ENCODE measurements at regions not wholly inside any gene's neighbourhood (a gene's known extent, or its start where the extent isn't known, plus 50 kb on each side); places are given as distances from the start of the nearest gene placed in this dataset.

DNA sequence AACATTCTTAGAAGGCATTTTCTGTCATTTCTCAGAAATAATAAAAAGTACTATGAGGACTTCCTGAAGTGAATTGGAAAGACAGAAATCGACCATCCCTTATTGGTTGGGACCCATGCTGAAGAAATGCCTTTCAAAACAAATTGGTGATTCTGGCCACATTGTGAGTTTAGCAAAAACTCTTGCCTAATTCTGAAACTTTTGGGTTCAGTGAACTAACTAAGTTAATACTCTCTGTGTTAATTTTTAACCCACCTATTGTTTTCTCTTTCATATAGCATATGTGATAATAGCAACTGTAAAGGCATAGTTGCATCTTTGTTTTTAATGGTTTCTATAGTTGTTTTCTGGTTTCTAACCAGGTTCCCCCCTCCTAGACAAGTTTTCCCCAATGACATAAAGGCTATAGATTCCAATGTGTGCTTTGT, 129.3 kb upstream of the FAT1 start:
- ChIA-PET POLR2A (no interaction called here), CTCF (no interaction called here)
- no peak for TF ChIP-seq TARDBP (IDR thresholded peaks at IDR 0.05)
- no peak for DNase-seq (ENCODE audit: extremely low spot score)

DNA sequence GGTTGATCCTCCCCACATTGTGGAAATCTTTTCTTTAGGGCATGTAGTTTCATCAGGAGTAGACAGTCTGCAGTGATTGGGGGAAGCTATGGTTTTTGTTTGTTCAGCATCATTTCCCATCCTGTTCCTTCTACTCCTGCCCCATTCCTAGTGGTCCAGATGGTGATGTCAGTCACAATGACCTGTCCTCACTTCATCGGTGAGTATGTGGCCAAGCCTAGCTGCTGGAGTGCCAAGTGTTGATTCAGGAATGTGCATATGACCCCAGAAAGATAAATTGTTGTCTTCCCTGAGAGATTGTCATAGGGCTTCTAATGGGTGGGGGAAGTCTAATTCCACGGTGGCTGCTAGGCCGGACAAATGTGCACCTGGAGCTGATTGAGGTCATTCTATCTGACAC, 130.6 kb upstream of the FAT1 start:
- ChIA-PET POLR2A (no interaction called here), CTCF (no interaction called here)
- TF ChIP-seq SUZ12 (IDR thresholded peaks at IDR 0.05) (no peak), ARNT (IDR thresholded peaks at IDR 0.05) (no peak), CTBP1 (IDR thresholded peaks at IDR 0.05; ENCODE audit: borderline replicate concordance) (no peak), ELF4 (IDR thresholded peaks at IDR 0.05) (no peak), ZNF384 (IDR thresholded peaks at IDR 0.05) (no peak), FOXK2 (IDR thresholded peaks at IDR 0.05) (no peak), NFRKB (IDR thresholded peaks at IDR 0.05) (no peak), L3MBTL2 (conservative IDR thresholded peaks at IDR 0.05) (no peak), FOXM1 (IDR thresholded peaks at IDR 0.05; ENCODE audit: borderline replicate concordance) (no peak), SP1 (IDR thresholded peaks at IDR 0.05) (no peak), HDGF (IDR thresholded peaks at IDR 0.05; ENCODE audit: borderline replicate concordance) (no peak), TARDBP (IDR thresholded peaks at IDR 0.05) (no peak), LEF1 (IDR thresholded peaks at IDR 0.05; ENCODE audit: borderline replicate concordance) (no peak), FOXA1 (IDR thresholded peaks at IDR 0.05) (no peak), BHLHE40 (IDR thresholded peaks at IDR 0.05; ENCODE audit: borderline replicate concordance) (no peak)
- TF ChIP-seq, protein P1, sequence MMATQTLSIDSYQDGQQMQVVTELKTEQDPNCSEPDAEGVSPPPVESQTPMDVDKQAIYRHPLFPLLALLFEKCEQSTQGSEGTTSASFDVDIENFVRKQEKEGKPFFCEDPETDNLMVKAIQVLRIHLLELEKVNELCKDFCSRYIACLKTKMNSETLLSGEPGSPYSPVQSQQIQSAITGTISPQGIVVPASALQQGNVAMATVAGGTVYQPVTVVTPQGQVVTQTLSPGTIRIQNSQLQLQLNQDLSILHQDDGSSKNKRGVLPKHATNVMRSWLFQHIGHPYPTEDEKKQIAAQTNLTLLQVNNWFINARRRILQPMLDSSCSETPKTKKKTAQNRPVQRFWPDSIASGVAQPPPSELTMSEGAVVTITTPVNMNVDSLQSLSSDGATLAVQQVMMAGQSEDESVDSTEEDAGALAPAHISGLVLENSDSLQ (IDR thresholded peaks at IDR 0.05): no peak
- no peak for DNase-seq (ENCODE audit: extremely low spot score)

DNA sequence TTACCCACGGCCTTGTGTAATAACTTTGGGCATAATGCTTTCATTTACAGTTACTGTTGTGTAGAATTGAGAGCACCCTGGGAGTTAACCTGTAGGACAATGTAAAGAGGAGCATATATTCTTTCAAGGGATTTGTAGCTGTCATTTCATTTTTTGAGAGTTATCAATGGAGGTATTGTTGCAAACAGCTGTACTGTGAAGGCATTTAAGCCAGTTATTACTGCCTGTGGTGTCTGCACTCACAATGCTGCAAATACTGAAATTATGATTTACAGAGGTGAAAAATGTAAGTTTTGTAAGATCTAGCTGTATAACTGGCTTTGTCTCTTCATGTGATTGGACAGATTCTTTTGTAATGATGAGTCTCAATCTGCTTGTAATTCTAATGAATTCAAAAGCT, 131.5 kb upstream of the FAT1 start:
- TF ChIP-seq SUZ12 (IDR thresholded peaks at IDR 0.05) (no peak), FOXA1 (IDR thresholded peaks at IDR 0.05) (no peak), ELF4 (IDR thresholded peaks at IDR 0.05) (no peak), FOXM1 (IDR thresholded peaks at IDR 0.05; ENCODE audit: borderline replicate concordance) (no peak), LEF1 (IDR thresholded peaks at IDR 0.05; ENCODE audit: borderline replicate concordance) (no peak), SP1 (IDR thresholded peaks at IDR 0.05) (no peak), TARDBP (IDR thresholded peaks at IDR 0.05) (no peak), ARNT (IDR thresholded peaks at IDR 0.05) (no peak), ZNF384 (IDR thresholded peaks at IDR 0.05) (no peak), CTBP1 (IDR thresholded peaks at IDR 0.05; ENCODE audit: borderline replicate concordance) (no peak)
- CTCF ChIA-PET: no interaction called here
- POLR2A ChIA-PET: no interaction called here
- no peak for DNase-seq (ENCODE audit: extremely low spot score)

DNA sequence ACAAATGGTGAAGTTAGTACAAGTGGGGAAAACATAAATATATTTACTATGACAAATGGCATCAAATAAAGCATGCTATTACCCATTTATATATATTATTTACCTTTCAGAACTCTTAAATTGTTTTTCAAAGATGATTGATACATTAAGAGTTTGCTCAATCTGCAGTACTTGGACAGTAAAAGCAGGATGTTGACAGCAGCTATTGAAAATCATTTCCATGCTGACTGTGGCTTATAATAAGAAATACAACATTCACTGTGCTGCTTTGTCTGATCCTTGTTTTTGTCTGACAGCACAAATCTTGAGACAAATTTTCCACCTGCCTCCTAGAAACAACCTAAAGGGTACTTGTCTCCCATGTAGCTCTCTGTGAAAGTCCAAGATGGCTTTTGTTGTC, 134.1 kb upstream of the FAT1 start:
- ChIA-PET POLR2A (no interaction called here), CTCF (no interaction called here)
- TF ChIP-seq SUZ12 (IDR thresholded peaks at IDR 0.05): no peak
- no peak for TF ChIP-seq L3MBTL2 (conservative IDR thresholded peaks at IDR 0.05)
- no peak for TF ChIP-seq LEF1 (IDR thresholded peaks at IDR 0.05; ENCODE audit: borderline replicate concordance)
- no peak for TF ChIP-seq ZNF384 (IDR thresholded peaks at IDR 0.05)
- TF ChIP-seq, protein P1 (IDR thresholded peaks at IDR 0.05): no peak
- no peak for TF ChIP-seq BHLHE40 (IDR thresholded peaks at IDR 0.05; ENCODE audit: borderline replicate concordance)
- TF ChIP-seq FOXM1 (IDR thresholded peaks at IDR 0.05; ENCODE audit: borderline replicate concordance): no peak
- TF ChIP-seq FOXK2 (IDR thresholded peaks at IDR 0.05): no peak
- TF ChIP-seq SP1 (IDR thresholded peaks at IDR 0.05): no peak
- no peak for TF ChIP-seq TARDBP (IDR thresholded peaks at IDR 0.05)
- TF ChIP-seq ELF4 (IDR thresholded peaks at IDR 0.05): no peak
- TF ChIP-seq ARNT (IDR thresholded peaks at IDR 0.05): no peak
- TF ChIP-seq FOXA1 (IDR thresholded peaks at IDR 0.05): no peak
- no peak for TF ChIP-seq CTBP1 (IDR thresholded peaks at IDR 0.05; ENCODE audit: borderline replicate concordance)
- TF ChIP-seq NFRKB (IDR thresholded peaks at IDR 0.05): no peak
- TF ChIP-seq HDGF (IDR thresholded peaks at IDR 0.05; ENCODE audit: borderline replicate concordance): no peak
- DNase-seq (ENCODE audit: extremely low spot score): no peak

DNA sequence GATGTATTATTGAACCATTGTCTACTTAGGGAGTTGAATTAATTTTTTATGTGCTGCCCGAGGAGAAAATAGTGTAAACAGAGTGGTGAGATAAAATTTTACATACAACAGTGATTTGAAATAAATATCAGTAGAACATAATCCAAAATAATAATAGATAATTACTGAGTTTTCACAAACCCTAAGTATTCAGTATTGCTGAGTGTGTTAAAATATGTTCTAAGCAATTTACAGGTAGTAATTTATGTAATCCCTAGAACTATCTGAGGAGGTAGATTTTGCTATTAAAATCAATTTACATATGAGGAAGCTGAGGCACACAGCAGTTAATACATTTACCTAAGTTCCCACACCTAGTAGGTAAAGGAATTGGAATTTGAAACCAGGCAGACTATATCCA, 134.7 kb upstream of the FAT1 start:
- CTCF ChIA-PET: no interaction called here

DNA sequence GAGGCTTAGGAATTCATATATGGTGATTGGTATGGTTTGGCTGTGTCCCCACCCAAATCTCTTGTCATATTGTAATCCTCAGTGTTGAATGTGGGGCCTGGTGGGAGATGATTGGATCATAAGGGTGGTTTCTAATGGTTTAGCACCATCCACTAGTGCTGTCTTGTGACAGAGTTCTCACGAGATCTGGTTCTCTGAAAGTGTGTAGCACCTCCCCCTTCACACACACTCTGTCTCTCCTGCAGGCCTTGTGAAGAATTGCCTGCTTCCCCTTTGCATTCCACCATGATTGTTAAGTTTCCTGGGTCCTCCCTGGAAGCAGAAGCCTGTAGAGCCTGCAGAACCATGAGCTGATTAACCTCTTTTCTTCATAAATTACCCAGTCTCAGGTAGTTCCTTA, 135.8 kb upstream of the FAT1 start:
- ChIA-PET CTCF (no interaction called here), POLR2A (no interaction called here)
- TF ChIP-seq TARDBP (IDR thresholded peaks at IDR 0.05): no peak
- TF ChIP-seq CTBP1 (IDR thresholded peaks at IDR 0.05; ENCODE audit: borderline replicate concordance): no peak
- TF ChIP-seq SUZ12 (IDR thresholded peaks at IDR 0.05): no peak
- TF ChIP-seq FOXK2 (IDR thresholded peaks at IDR 0.05): no peak
- no peak for TF ChIP-seq ARNT (IDR thresholded peaks at IDR 0.05)
- DNase-seq (ENCODE audit: extremely low spot score): no peak

More for the DNA sequence above, 134.7 kb upstream of the FAT1 start:
- TF ChIP-seq NFRKB (IDR thresholded peaks at IDR 0.05) (no peak), TARDBP (IDR thresholded peaks at IDR 0.05) (no peak), ZNF384 (IDR thresholded peaks at IDR 0.05) (no peak), SP1 (IDR thresholded peaks at IDR 0.05) (no peak), BHLHE40 (IDR thresholded peaks at IDR 0.05; ENCODE audit: borderline replicate concordance) (no peak), LEF1 (IDR thresholded peaks at IDR 0.05; ENCODE audit: borderline replicate concordance) (no peak), HDGF (IDR thresholded peaks at IDR 0.05; ENCODE audit: borderline replicate concordance) (no peak), FOXK2 (IDR thresholded peaks at IDR 0.05) (no peak), FOXM1 (IDR thresholded peaks at IDR 0.05; ENCODE audit: borderline replicate concordance) (no peak), ARNT (IDR thresholded peaks at IDR 0.05) (no peak), SUZ12 (IDR thresholded peaks at IDR 0.05) (no peak), CTBP1 (IDR thresholded peaks at IDR 0.05; ENCODE audit: borderline replicate concordance) (no peak), L3MBTL2 (conservative IDR thresholded peaks at IDR 0.05) (no peak), ELF4 (IDR thresholded peaks at IDR 0.05) (no peak)
- TF ChIP-seq, protein P1 (IDR thresholded peaks at IDR 0.05): no peak
- DNase-seq (ENCODE audit: extremely low spot score): no peak
- POLR2A ChIA-PET: no interaction called here
